HepG2 (cell line): ENCODE measurements at regions not wholly inside any gene's neighbourhood (a gene's known extent, or its start where the extent isn't known, plus 50 kb on each side); places are given as distances from the start of the nearest gene placed in this dataset.

Experiments
- ATAC-seq: fragments of 200-7000 bp; cut with Tn5 transposase; 3 replicates; pipeline ENCODE4 v1.9.1; 2020; ENCODE audit warnings: mild to moderate bottlenecking, moderate library complexity
- BruUV-seq: library from RNA; stranded (reverse); fragments of 400-500 nt; replicated peaks from 2 replicates; lab custom pipeline; 2021; lab: Mats Ljungman, UMichigan
- CTCF ChIA-PET: fragments of 300-600 bp; formaldehyde crosslinking; extraction: SDS; loops from one replicate; lab custom pipeline; 2021; ENCODE audit warnings: low total read pairs, inconsistent platforms, low intra/inter-chr PET ratio; lab: Yijun Ruan, JAX
- POLR2A ChIA-PET: fragments of 350-600 bp; sonication (Branson Sonifier 250); formaldehyde crosslinking; loops from one replicate; lab custom pipeline; 2020; ENCODE audit warnings: antibody characterized with exemption, inconsistent platforms; lab: Yijun Ruan, JAX
- DNase-seq: peaks from one replicate; pipeline ENCODE4 v3.0.0-alpha.2; 2015; ENCODE audit warnings: low spot score
- FAIRE-seq: peaks from 3 replicates; lab custom pipeline; 2011; peaks lifted over from hg19 to GRCh38; lab: Jason Lieb, UNC
- H2AFZ ChIP-seq: one replicate; pipeline ENCODE4 v1.6.1; 2011; ENCODE audit warnings: low read length, inconsistent platforms
- H3K27ac ChIP-seq: fragments of 300-600 bp; 3 replicates; pipeline ENCODE4 v1.8.0; 2011; ENCODE audit warnings: mixed run types, mild to moderate bottlenecking, mixed read lengths, low read length, inconsistent platforms; ENCODE audit not compliant: insufficient read depth; ENCODE audit errors: extremely low read length
- H3K27me3 ChIP-seq, 2 experiments: fragments of 200-600 bp in 1 of 2; 2 replicates in 1 of 2; 3 replicates in 1 of 2; pipeline versions ENCODE4 v1.6.0 to v1.8.0; 2011; ENCODE audit warnings: low read length in 2 of 2, mild to moderate bottlenecking in 2 of 2, moderate library complexity in 2 of 2, inconsistent platforms in 1 of 2; ENCODE audit not compliant: insufficient read depth in 2 of 2, control insufficient read depth in 1 of 2
- H3K36me3 ChIP-seq, 2 experiments: fragments of 200-600 bp in 1 of 2; replicated peaks in 1 of 2; 2 replicates in 1 of 2; 3 replicates in 1 of 2; pipeline versions ENCODE4 v1.5.1 to v1.8.0; 2011; ENCODE audit warnings: low read length in 2 of 2, inconsistent platforms in 1 of 2; ENCODE audit not compliant: insufficient read depth in 2 of 2, control insufficient read depth in 1 of 2
- H3K4me1 ChIP-seq: 2 replicates; pipeline ENCODE4 v1.5.1; 2012; ENCODE audit warnings: low read length, inconsistent platforms; ENCODE audit not compliant: insufficient read depth
- H3K4me2 ChIP-seq: 2 replicates; pipeline ENCODE4 v1.6.0; 2011; ENCODE audit warnings: low read depth, low read length, inconsistent platforms
- H3K4me3 ChIP-seq, 3 experiments: fragments of 200-600 bp in 1 of 3; sonication (generic), shearing (Covaris generic) in 1 of 3; replicated peaks in 1 of 3; 2 replicates each; pipeline ENCODE4 v1.5.1; 2011 to 2016; ENCODE audit warnings: low read length in 3 of 3, inconsistent platforms in 2 of 3, low read depth in 2 of 3, mild to moderate bottlenecking in 2 of 3, control low read depth in 1 of 3, mixed read lengths in 1 of 3; ENCODE audit not compliant: insufficient read depth in 1 of 3
- H3K79me2 ChIP-seq: one replicate; pipeline ENCODE4 v1.6.1; 2011; ENCODE audit warnings: low read length, inconsistent platforms; ENCODE audit not compliant: insufficient read depth
- H3K9ac ChIP-seq: 2 replicates; pipeline ENCODE4 v1.6.0; 2011; ENCODE audit warnings: mild to moderate bottlenecking, low read depth, low read length, inconsistent platforms; ENCODE audit not compliant: insufficient read depth
- H3K9me3 ChIP-seq: 2 replicates; pipeline ENCODE4 v1.5.1; 2012; ENCODE audit warnings: mild to moderate bottlenecking, low read length
- H4K20me1 ChIP-seq: 2 replicates; pipeline ENCODE4 v1.6.0; 2011; ENCODE audit warnings: inconsistent platforms, mild to moderate bottlenecking, low read length, moderate library complexity; ENCODE audit not compliant: insufficient read depth
- REXO4 ChIP-seq: sonication (generic); formaldehyde crosslinking; IDR thresholded peaks from 2 replicates; pipeline ENCODE4 v1.8.0; 2022; ENCODE audit warnings: missing genetic modification reagents, mild to moderate bottlenecking, borderline replicate concordance
- RFX3 ChIP-seq: IDR thresholded peaks from 2 replicates; pipeline ENCODE4 v1.6.1; 2016; ENCODE audit warnings: missing biosample characterization, missing genetic modification reagents
- RFXAP ChIP-seq: sonication (generic); formaldehyde crosslinking; IDR thresholded peaks from 2 replicates; pipeline ENCODE4 v1.4.0; 2020; ENCODE audit warnings: missing genetic modification reagents, borderline replicate concordance
- SP4 ChIP-seq: sonication (generic); formaldehyde crosslinking; IDR thresholded peaks from 2 replicates; pipeline ENCODE4 v1.8.1; 2023; ENCODE audit warnings: mild to moderate bottlenecking, missing genetic modification reagents
- ZNF30 ChIP-seq: sonication (generic); formaldehyde crosslinking; IDR thresholded peaks from 2 replicates; pipeline ENCODE4 v1.5.0; 2020; ENCODE audit warnings: mild to moderate bottlenecking, missing genetic modification reagents
- ZNF335 ChIP-seq: sonication (generic); formaldehyde crosslinking; IDR thresholded peaks from 2 replicates; pipeline ENCODE4 v1.4.0; 2020; ENCODE audit warnings: missing genetic modification reagents
- ZNF589 ChIP-seq: sonication (generic); formaldehyde crosslinking; conservative IDR thresholded peaks from 2 replicates; pipeline ENCODE4 v1.8.0; 2022; ENCODE audit warnings: mild to moderate bottlenecking, moderate library complexity, missing genetic modification reagents
- WGBS: methylation state at CpG from one replicate; pipeline ENCODE4 v1.1.6; 2017; ENCODE audit warnings: low lambda C conversion rate; 5-methylcytosine and 5-hydroxymethylcytosine counted together
- in situ Hi-C: cut with HindIII; loops from 2 replicates; pipeline ENCODE4 v1.10.0; 2017; ENCODE audit warnings: low pct_unique_long_range_greater_than_20kb; ENCODE audit not compliant: extremely low pct_ligation_motif_present
- intact Hi-C: fragments of 100-400 bp; cut with micrococcal nuclease; formaldehyde crosslinking; loops from one replicate; pipeline ENCODE4 v1.10.0; 2022; ENCODE audit not compliant: unreplicated experiment
- TF ChIP-seq, protein P1 (sequence below): sonication (generic); formaldehyde crosslinking; IDR thresholded peaks from 2 replicates; pipeline ENCODE4 v1.5.1; 2020; ENCODE audit warnings: mild to moderate bottlenecking, missing genetic modification reagents, borderline replicate concordance
- TF ChIP-seq, protein P2 (sequence below): sonication (generic); formaldehyde crosslinking; IDR thresholded peaks from 2 replicates; pipeline ENCODE4 v1.8.0; 2022; ENCODE audit warnings: mild to moderate bottlenecking, missing genetic modification reagents, moderate library complexity

DNA sequence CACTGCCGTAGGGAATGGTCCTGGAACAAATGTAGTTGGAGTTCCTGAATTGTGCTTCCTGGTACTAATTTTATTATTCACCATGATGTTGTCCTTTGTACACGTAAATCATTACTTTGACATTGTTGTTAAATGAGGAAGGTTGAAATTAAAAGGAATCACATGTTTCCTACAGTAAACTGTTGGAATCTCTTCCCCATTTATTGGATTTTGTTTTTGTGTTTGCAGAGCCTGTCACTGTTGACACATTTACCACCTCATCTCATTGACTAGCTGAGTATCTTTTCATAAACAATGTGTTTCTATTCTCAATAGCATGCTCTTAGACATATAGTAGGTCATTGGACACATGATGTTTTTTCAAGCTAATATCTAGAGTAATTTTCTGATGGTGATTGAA lies 1012.5 kb downstream of the NR2F1-AS1 start (continued):
- TF ChIP-seq, protein P1, sequence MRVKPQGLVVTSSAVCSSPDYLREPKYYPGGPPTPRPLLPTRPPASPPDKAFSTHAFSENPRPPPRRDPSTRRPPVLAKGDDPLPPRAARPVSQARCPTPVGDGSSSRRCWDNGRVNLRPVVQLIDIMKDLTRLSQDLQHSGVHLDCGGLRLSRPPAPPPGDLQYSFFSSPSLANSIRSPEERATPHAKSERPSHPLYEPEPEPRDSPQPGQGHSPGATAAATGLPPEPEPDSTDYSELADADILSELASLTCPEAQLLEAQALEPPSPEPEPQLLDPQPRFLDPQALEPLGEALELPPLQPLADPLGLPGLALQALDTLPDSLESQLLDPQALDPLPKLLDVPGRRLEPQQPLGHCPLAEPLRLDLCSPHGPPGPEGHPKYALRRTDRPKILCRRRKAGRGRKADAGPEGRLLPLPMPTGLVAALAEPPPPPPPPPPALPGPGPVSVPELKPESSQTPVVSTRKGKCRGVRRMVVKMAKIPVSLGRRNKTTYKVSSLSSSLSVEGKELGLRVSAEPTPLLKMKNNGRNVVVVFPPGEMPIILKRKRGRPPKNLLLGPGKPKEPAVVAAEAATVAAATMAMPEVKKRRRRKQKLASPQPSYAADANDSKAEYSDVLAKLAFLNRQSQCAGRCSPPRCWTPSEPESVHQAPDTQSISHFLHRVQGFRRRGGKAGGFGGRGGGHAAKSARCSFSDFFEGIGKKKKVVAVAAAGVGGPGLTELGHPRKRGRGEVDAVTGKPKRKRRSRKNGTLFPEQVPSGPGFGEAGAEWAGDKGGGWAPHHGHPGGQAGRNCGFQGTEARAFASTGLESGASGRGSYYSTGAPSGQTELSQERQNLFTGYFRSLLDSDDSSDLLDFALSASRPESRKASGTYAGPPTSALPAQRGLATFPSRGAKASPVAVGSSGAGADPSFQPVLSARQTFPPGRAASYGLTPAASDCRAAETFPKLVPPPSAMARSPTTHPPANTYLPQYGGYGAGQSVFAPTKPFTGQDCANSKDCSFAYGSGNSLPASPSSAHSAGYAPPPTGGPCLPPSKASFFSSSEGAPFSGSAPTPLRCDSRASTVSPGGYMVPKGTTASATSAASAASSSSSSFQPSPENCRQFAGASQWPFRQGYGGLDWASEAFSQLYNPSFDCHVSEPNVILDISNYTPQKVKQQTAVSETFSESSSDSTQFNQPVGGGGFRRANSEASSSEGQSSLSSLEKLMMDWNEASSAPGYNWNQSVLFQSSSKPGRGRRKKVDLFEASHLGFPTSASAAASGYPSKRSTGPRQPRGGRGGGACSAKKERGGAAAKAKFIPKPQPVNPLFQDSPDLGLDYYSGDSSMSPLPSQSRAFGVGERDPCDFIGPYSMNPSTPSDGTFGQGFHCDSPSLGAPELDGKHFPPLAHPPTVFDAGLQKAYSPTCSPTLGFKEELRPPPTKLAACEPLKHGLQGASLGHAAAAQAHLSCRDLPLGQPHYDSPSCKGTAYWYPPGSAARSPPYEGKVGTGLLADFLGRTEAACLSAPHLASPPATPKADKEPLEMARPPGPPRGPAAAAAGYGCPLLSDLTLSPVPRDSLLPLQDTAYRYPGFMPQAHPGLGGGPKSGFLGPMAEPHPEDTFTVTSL (CRISPR knock-in tag), result no peak
- TF ChIP-seq, all 625 proteins: peak for 0

DNA sequence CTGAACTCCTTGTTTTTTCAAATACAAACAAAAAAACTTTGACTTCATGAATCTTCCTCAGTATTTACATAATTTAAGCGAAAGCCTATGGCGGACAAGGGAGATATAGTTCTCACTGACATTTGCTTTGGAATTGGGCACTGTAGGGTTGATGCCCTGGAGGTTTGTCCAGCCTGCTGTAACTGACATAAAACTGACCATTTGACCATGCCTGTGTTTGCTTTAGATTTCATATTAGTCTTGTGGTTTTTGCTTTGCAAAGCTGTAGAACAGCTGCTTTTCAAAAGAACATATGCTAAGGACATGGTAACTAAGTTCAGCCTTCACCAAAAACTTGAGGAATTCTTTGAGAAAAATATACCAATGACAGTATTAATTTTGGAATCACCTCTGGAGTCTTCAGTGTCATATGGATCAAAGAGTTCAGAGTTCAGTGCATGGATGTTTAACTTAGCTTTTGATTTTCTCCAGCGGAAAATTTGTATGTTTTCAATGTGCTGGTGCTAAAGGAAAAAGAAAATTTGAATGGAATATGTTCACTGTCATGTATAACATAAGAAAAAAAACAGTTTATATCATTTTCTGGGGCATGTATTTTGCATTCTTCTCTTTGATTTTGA lies 1013.1 kb downstream of the NR2F1-AS1 start:
- no peak for FAIRE-seq
- Histone ChIP-seq H3K4me2 (no peak overlapping the region), H3K27ac (no peak overlapping the region), H3K27me3 (no peaks in the 10 kb centered on the region), H3K4me1 (peaks cover 9% of the 10 kb centered on the region; the same call in 1 of the 2 replicates), H3K9ac (no peak overlapping the region), H3K79me2 (no peaks in the 10 kb centered on the region), H4K20me1 (no peaks in the 10 kb centered on the region), H3K36me3 (no peaks in the 10 kb centered on the region), H3K4me3 (no peak overlapping the region), H3K9me3 (no peaks in the 10 kb centered on the region), H2AFZ (no peak overlapping the region)
- in situ Hi-C loops (no loop called here), intact Hi-C loops (no loop called here)
- ATAC-seq, result no peak
- TF ChIP-seq, protein P2, sequence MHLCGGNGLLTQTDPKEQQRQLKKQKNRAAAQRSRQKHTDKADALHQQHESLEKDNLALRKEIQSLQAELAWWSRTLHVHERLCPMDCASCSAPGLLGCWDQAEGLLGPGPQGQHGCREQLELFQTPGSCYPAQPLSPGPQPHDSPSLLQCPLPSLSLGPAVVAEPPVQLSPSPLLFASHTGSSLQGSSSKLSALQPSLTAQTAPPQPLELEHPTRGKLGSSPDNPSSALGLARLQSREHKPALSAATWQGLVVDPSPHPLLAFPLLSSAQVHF (CRISPR knock-in tag), result no peak
- TF ChIP-seq RFX3 (CRISPR knock-in tag) (no peak), ZNF335 (no peak), ZNF30 (no peak), RFXAP (CRISPR knock-in tag) (no peak), ZNF589 (CRISPR knock-in tag) (no peak), REXO4 (no peak), SP4 (CRISPR knock-in tag) (no peak)
- ChIA-PET POLR2A (no interaction called here), CTCF (no interaction called here)
- no peak for DNase-seq
- 31% methylated on average over 3 of the region's 3 CpGs for WGBS
- no TSS peak for BruUV-seq
